ENCODE measurements at regions not wholly inside any gene's neighbourhood (a gene's known extent, or its start where the extent isn't known, plus 50 kb on each side); places are given as distances from the start of the nearest gene placed in this dataset.

GRCh38 chr12:97758586-97758985 is 296.0 kb downstream of the RMST start:
- TF ChIP-seq POLR2AphosphoS5 (IDR thresholded peaks at IDR 0.05): no peak
- TF ChIP-seq POLR2A (IDR thresholded peaks at IDR 0.05): no peak
- TF ChIP-seq CTCF (IDR thresholded peaks at IDR 0.05 in 8 of 11, conservative IDR thresholded peaks at IDR 0.05 in 3 of 11): no peak
- Histone ChIP-seq H3K4me3 (no peak overlapping the region), H3K27ac (no peak overlapping the region), H3K27me3 (replicated peaks in 1 of 7) (no peaks in the 10 kb centered on the region), H3K9me3 (peaks cover 0 to 9% (median 0%) of the 10 kb centered on the region in 8 donors), H3K36me3 (no peaks in the 10 kb centered on the region), H3K4me1 (no peaks in the 10 kb centered on the region)
- intact Hi-C loops (cut with DNase I; ENCODE audit: low total_unique reads): no loop called here
- no peak for DNase-seq
- WGBS, 5 donors: 56 to 92% (median 85%) methylated on average over 1 of the region's 1 CpG

GRCh38 chr12:97760601-97761000 is 298.0 kb downstream of the RMST start:
- H3K27me3 ChIP-seq (replicated peaks in 1 of 7): no peaks in the 10 kb centered on the region
- no peak for DNase-seq
- intact Hi-C loops (cut with DNase I; ENCODE audit: low total_unique reads): no loop called here
- no peaks in the 10 kb centered on the region for H3K36me3 ChIP-seq
- no peak overlapping the region for H3K27ac ChIP-seq
- WGBS, 5 donors: 76 to 93% (median 87%) methylated on average over 3 of the region's 3 CpGs
- H3K4me1 ChIP-seq: no peaks in the 10 kb centered on the region
- no peak for TF ChIP-seq CTCF (IDR thresholded peaks at IDR 0.05 in 8 of 11, conservative IDR thresholded peaks at IDR 0.05 in 3 of 11)
- no peak for TF ChIP-seq POLR2AphosphoS5 (IDR thresholded peaks at IDR 0.05)
- TF ChIP-seq POLR2A (IDR thresholded peaks at IDR 0.05): no peak
- peaks cover 0 to 9% (median 0%) of the 10 kb centered on the region in 8 donors for H3K9me3 ChIP-seq
- no peak overlapping the region for H3K4me3 ChIP-seq

GRCh38 chr12:97763113-97763512 is 300.5 kb downstream of the RMST start:
- Histone ChIP-seq H3K27ac (no peak overlapping the region), H3K36me3 (no peaks in the 10 kb centered on the region), H3K9me3 (peaks cover 0 to 9% (median 0%) of the 10 kb centered on the region in 8 donors), H3K4me1 (no peaks in the 10 kb centered on the region), H3K4me3 (no peak overlapping the region), H3K27me3 (replicated peaks in 1 of 7) (no peaks in the 10 kb centered on the region)
- no peak for DNase-seq
- WGBS, 5 donors: 80 to 91% (median 88%) methylated on average over 6 of the region's 6 CpGs
- intact Hi-C loops (cut with DNase I; ENCODE audit: low total_unique reads): no loop called here
- no peak for TF ChIP-seq POLR2A (IDR thresholded peaks at IDR 0.05)

GRCh38 chr12:97764700-97765099 is 302.1 kb downstream of the RMST start:
- Histone ChIP-seq H3K27ac (no peak overlapping the region), H3K36me3 (no peaks in the 10 kb centered on the region), H3K27me3 (replicated peaks in 1 of 7) (no peaks in the 10 kb centered on the region), H3K4me3 (no peak overlapping the region), H3K9me3 (peaks cover 0 to 9% (median 0%) of the 10 kb centered on the region in 8 donors), H3K4me1 (no peaks in the 10 kb centered on the region)
- intact Hi-C loops (cut with DNase I; ENCODE audit: low total_unique reads): no loop called here
- no peak for DNase-seq
- TF ChIP-seq CTCF (IDR thresholded peaks at IDR 0.05 in 8 of 11, conservative IDR thresholded peaks at IDR 0.05 in 3 of 11): no peak
- no peak for TF ChIP-seq POLR2AphosphoS5 (IDR thresholded peaks at IDR 0.05)
- TF ChIP-seq POLR2A (IDR thresholded peaks at IDR 0.05): no peak

GRCh38 chr12:97767347-97767746 is 304.7 kb downstream of the RMST start:
- 59 to 76% (median 71%) methylated on average over 2 of the region's 2 CpGs for WGBS, 5 donors

More at GRCh38 chr12:97767347-97767746, 304.7 kb downstream of the RMST start:
- DNase-seq: no peak
- Histone ChIP-seq H3K27me3 (replicated peaks in 1 of 7) (no peaks in the 10 kb centered on the region), H3K4me1 (no peaks in the 10 kb centered on the region), H3K27ac (no peak overlapping the region), H3K36me3 (no peaks in the 10 kb centered on the region), H3K4me3 (no peak overlapping the region), H3K9me3 (peaks cover 0 to 9% (median 2%) of the 10 kb centered on the region in 8 donors)
- no peak for TF ChIP-seq CTCF (IDR thresholded peaks at IDR 0.05 in 8 of 11, conservative IDR thresholded peaks at IDR 0.05 in 3 of 11)
- TF ChIP-seq POLR2A (IDR thresholded peaks at IDR 0.05): no peak
- no peak for TF ChIP-seq POLR2AphosphoS5 (IDR thresholded peaks at IDR 0.05)
- intact Hi-C loops (cut with DNase I; ENCODE audit: low total_unique reads): no loop called here

Measured in spleen (tissue), 11 donors.